GM10248 (cell line): ENCODE measurements at regions not wholly inside any gene's neighbourhood (a gene's known extent, or its start where the extent isn't known, plus 50 kb on each side); places are given as distances from the start of the nearest gene placed in this dataset.
"Not testable (repeated sequence)": the region's sequence is repeated elsewhere in the genome, so short reads cannot be mapped to it uniquely, and the experiment has no call there.

Experiments
- CTCF ChIA-PET: fragments of 300-600 bp; sonication (Branson Sonifier 250); formaldehyde crosslinking; extraction: SDS; loops from one replicate; lab custom pipeline; 2021; ENCODE audit warnings: antibody characterized with exemption; lab: Yijun Ruan, JAX
- POLR2A ChIA-PET: fragments of 350-650 bp; sonication (Branson Sonifier 250); formaldehyde crosslinking; extraction: SDS; loops from one replicate; lab custom pipeline; 2020; ENCODE audit warnings: antibody characterized with exemption; lab: Yijun Ruan, JAX
- DNase-seq: peaks from one replicate; pipeline ENCODE4 v3.0.0; 2012; ENCODE audit errors: extremely low spot score
- CTCF ChIP-seq: IDR thresholded peaks from 2 replicates; pipeline ENCODE4 v1.5.1; 2012; ENCODE audit warnings: mild to moderate bottlenecking, low read depth; ENCODE audit errors: extremely low read depth, missing control alignments, control extremely low read depth

GRCh38 chr5:60477849-60478248 lies 222.1 kb downstream of the DEPDC1B start:
- POLR2A ChIA-PET = no interaction called here
- no peak for TF ChIP-seq CTCF
- DNase-seq = no peak
- CTCF ChIA-PET = interaction anchor here (0.7 to 1.6 kb wide), 3 partner anchors 10 to 42 kb away, joined by 3 to 5 read pairs (median 3); no protein-coding TSS in a partner anchor

GRCh38 chr5:60473654-60474053 lies 226.3 kb downstream of the DEPDC1B start:
- ChIA-PET POLR2A (no interaction called here), CTCF (interaction anchor here (1.6 kb wide), 1 partner anchor 125 kb away, joined by 3 read pairs; no protein-coding TSS in a partner anchor)

GRCh38 chr5:60473027-60473426 lies 226.9 kb downstream of the DEPDC1B start:
- CTCF ChIA-PET = interaction anchor here (1.2 to 1.6 kb wide), 2 partner anchors 20 to 125 kb away, joined by 3 read pairs; no protein-coding TSS in a partner anchor

More at GRCh38 chr5:60473654-60474053, 226.3 kb downstream of the DEPDC1B start:
- TF ChIP-seq CTCF = no peak
- DNase-seq = no peak

GRCh38 chr5:60470881-60471280 lies 229.1 kb downstream of the DEPDC1B start:
- DNase-seq = no peak
- ChIA-PET CTCF (interaction anchor here (1.3 to 1.5 kb wide), 2 partner anchors 8 to 17 kb away, joined by 4 to 5 read pairs; no protein-coding TSS in a partner anchor), POLR2A (no interaction called here)
- no peak for TF ChIP-seq CTCF

More at GRCh38 chr5:60473027-60473426, 226.9 kb downstream of the DEPDC1B start:
- DNase-seq, POLR2A ChIA-PET: not testable (repeated sequence)

- ChIA-PET POLR2A (no interaction called here), CTCF (interaction anchor here (1.1 to 1.5 kb wide), 2 partner anchors 18 to 48 kb away, joined by 3 to 5 read pairs; no protein-coding TSS in a partner anchor)
- TF ChIP-seq CTCF = no peak
- no peak for DNase-seq
Measured at GRCh38 chr5:60469286-60469685, 230.7 kb downstream of the DEPDC1B start.

- ChIA-PET POLR2A (no interaction called here), CTCF (interaction anchor here (1.1 to 3.5 kb wide), 3 partner anchors 10 to 59 kb away, joined by 3 to 12 read pairs (median 8); no protein-coding TSS in a partner anchor)
- no peak for DNase-seq
- no peak for TF ChIP-seq CTCF
Measured at GRCh38 chr5:60463179-60463868, 236.6 kb downstream of the DEPDC1B start.

GRCh38 chr5:60458666-60459065 lies 241.3 kb downstream of the DEPDC1B start:
- ChIA-PET CTCF (no interaction called here), POLR2A (no interaction called here)
- no peak for DNase-seq
- TF ChIP-seq CTCF = no peak
